ENCODE measurements at regions not wholly inside any gene's neighbourhood (a gene's known extent, or its start where the extent isn't known, plus 50 kb on each side); places are given as distances from the start of the nearest gene placed in this dataset.

GRCh38 chr11:104324276-104324675 is 160.3 kb upstream of the PDGFD start:
- DNase-seq, result no peak

- DNase-seq, result no peak
Observed at GRCh38 chr11:104323841-104324240, 159.9 kb upstream of the PDGFD start.

GRCh38 chr11:104322696-104323095 is 158.7 kb upstream of the PDGFD start:
- no peak for DNase-seq

GRCh38 chr11:104320956-104321355 is 157.0 kb upstream of the PDGFD start:
- DNase-seq, result no peak

GRCh38 chr11:104320097-104320496 is 156.2 kb upstream of the PDGFD start:
- no peak for DNase-seq

GRCh38 chr11:104319396-104319795 is 155.4 kb upstream of the PDGFD start:
- DNase-seq, result no peak

GRCh38 chr11:104306862-104307474 is 143.0 kb upstream of the PDGFD start:
- no peak for DNase-seq

- DNase-seq, result no peak
Observed at GRCh38 chr11:104301776-104302175, 137.8 kb upstream of the PDGFD start.

- DNase-seq, result no peak
Observed at GRCh38 chr11:104291646-104292045, 127.7 kb upstream of the PDGFD start.

DNA sequence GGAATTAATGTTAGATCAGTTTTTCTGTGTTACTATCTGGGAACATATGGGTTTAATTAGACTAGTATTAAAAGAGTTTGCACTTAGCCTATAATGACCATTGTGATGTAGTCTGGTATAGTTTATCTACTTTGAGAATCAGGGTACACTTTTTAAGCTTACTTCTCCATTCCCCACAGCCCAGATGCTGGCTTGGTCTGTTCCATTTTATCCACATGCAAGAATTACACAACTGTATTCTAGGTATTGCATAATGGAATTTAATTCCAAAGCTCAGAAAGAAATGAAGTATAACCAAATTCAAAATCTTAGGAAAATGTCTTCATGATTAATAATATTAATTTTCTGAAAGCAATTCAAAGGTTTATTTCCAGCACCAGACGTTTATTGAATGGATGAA is 122.2 kb upstream of the PDGFD start:
- DNase-seq, result no peak

DNA sequence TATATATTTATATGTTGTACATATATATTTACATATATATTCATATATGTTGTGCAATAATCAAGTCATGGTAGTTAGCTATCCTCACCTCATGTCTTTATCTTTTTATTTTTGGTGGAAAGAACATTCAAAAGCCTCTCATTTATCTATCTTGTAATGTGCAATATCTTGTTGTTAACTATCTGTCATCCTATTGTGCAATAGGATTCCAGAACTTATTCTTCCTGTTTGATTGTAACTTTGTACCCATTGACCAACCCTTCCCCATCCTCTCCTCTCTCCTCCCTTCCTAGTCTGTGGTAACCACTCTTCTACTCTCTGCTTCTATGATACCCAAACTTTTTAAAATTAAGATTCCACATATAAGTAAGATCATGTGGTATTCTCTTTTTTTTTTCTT is 115.6 kb upstream of the PDGFD start:
- DNase-seq, result no peak

DNA sequence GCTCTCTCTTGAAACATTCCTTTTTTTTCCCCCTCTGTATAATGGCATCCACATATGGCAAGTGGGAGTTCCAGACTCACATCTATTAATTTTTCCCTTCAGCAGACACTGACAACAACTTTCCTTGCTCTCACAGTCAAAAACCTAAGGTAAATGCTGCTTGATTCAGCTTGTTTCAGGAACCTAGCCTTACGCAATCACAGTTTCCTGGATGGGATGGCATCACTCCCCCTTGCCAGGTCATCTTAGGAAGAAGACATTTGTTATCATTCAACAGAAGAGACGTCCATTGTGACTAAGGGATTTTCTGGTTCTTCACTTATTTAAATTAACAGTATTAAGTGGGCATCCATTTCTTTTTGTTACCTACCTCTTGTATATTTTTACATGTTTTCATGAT is 112.0 kb upstream of the PDGFD start:
- no peak for DNase-seq

- no peak for DNase-seq
Observed at GRCh38 chr11:104260456-104260855, 96.5 kb upstream of the PDGFD start.

DNA sequence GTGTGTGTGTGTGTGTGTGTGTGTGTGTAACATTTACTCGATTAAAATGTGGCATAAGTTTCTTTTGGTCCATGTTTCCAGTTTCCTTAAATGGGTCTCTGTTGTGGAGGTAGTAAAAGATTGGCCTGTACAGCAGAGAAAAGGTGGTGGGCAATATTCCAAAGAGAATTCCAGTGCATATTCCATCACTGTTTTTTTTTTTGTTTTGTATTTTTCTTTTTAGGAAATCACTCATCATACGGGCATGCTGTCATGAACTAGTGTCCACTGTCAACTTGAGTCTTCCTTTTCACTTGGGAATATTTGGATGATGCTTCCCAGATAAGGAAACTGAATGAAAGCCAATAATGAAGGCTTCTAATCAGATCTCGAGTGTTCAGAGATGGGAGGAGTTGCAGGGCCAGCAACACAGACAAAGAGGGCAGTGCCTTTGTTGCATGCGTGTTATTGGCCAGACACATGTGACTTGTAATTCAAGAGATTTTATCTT is 95.2 kb upstream of the PDGFD start:
- no peak for DNase-seq

- no peak for DNase-seq
Observed at GRCh38 chr11:104256525-104256924, 92.6 kb upstream of the PDGFD start.

DNA sequence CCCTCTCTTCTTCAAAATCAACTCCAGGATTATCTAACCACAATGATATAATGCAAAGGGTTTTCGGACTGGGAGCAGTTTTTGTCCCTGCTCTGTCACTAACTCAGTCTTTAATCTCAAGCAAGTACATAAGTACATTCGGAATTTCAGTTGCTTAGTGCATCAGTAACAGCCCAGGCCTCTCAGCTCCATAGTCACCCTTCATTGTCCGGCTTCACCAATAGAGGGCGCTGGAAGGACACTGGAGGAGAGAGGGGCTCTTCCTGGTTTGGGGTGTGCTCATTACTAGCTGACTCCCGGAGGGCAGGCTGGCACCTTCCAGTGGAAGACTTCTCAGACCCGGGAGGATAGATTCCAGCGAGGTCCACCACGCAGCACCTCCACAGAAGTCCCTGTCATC is 90.4 kb upstream of the PDGFD start:
- no peak for DNase-seq

DNA sequence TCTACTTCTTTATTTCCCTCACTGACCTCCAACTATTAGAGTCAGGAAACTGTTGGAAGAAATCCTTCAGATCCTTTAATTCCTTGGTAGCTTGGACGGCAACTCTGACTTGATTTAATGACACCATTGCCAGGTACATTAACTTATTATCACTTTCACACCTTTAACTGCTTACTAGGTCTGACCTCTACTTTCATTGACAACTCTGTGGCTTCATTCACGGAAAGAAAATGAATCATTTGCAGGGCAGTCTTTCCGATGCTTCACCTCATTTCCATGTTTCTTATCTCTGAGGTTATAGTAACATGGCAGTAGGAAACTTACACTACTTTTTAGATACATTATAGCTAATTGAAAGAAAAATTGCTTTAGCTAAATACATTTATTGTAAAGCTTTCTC is 82.6 kb upstream of the PDGFD start:
- no peak for DNase-seq

DNA sequence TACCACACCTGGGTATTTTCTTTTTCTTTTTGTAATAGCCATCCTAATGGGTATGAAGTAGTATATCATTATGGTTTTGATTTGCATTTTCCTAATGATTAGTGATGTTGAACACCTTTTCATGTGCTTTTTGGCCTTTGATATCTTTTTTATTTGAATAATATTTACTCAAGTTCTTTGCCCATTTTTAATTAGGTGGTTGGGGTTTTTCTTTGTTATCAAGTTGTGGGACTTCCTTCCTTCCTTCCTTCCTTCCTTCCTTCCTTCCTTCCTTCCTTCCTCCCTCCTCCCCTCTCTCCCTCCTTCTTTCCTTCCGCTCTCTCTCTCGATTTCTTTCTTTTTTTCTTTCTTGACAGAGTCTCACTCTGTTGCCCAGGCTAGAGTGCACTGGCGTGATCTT is 75.0 kb upstream of the PDGFD start:
- DNase-seq, result no peak

DNA sequence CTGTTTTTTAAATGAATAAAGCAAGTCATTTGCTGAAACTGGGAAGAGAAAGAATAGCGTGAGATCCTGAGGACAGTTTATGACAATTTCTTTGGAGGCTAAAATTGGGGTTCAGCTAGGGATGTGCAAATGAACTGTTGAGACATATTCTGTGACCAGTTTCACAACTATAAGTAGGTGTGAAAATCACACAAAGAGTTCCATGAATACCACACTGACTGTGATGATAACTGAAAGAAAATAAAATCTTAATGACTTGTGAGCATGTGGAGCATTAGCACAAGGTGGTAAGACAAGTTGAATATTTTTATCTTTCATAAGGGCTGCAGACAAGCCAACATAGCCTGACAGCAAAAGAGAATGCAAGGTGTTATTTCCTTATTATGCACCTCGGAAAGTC is 61.1 kb upstream of the PDGFD start:
- DNase-seq, result no peak

DNA sequence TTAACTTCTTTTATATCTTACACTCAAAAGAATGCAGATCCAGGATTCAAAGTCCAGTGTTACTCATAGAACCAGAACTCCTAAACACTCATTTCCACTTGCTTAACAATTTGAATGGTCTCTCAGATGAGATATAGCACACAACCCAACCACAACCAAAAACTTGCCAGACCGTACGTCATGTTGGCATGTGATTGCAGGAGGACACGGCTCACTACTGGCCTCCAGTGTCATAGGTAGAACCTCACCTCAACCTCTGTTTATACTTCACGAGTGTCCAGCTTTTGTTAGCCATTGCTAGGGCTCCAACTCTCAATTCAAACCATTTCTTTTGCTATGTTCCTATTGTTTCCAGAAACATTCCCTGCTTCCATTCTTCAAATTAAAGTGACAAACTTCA is 58.5 kb upstream of the PDGFD start:
- peak; percentile 1 for DNase-seq

GRCh38 chr11:104221455-104221854 is 57.5 kb upstream of the PDGFD start:
- no peak for DNase-seq

DNA sequence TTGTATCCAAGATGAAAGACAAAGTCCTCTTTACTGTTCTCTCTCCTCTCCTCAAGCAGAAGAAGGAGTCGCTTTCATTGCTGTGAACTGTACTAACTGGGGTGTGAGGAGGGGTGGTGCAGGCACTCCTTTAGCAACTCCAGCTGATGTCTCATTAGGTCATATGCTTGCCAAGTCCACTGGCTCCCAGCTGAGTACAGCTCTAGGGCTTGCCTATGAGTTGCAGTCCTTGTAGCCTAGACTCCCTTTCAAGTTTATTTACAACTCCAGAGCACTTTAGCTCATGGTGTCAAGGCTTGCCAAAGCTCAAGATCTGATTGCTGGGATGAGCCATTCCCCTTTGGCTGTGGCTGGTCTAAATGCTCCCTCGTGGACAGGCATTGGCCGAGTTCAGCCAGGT is 55.1 kb upstream of the PDGFD start:
- no peak for DNase-seq

- no peak for DNase-seq
Observed at GRCh38 chr11:104214517-104214916, 50.6 kb upstream of the PDGFD start.
